Skeletal muscle cell (primary cell): ENCODE measurements at regions not wholly inside any gene's neighbourhood (a gene's known extent, or its start where the extent isn't known, plus 50 kb on each side); places are given as distances from the start of the nearest gene placed in this dataset.

Experiments used
- DNase-seq: peaks from one replicate; pipeline ENCODE4 v3.0.0-alpha.2; 2010; ENCODE audit warnings: low read depth
- H3K4me3 ChIP-seq: 2 replicates; pipeline ENCODE4 v1.5.1; 2011; ENCODE audit warnings: low read depth, mild to moderate bottlenecking, control low read depth, low read length, moderate library complexity

GRCh38 chr11:25991476-25991875 is 340.5 kb upstream of the ANO3 start:
- H3K4me3 ChIP-seq, result no peak overlapping the region

GRCh38 chr11:25992294-25992693 is 339.6 kb upstream of the ANO3 start:
- H3K4me3 ChIP-seq, result no peak overlapping the region
- DNase-seq, result no peak

More at GRCh38 chr11:25991476-25991875, 340.5 kb upstream of the ANO3 start:
- DNase-seq, result no peak

GRCh38 chr11:25993016-25993415 is 338.9 kb upstream of the ANO3 start:
- H3K4me3 ChIP-seq, result no peak overlapping the region
- DNase-seq, result no peak

GRCh38 chr11:26011474-26011873 is 320.5 kb upstream of the ANO3 start:
- no peak overlapping the region for H3K4me3 ChIP-seq
- no peak for DNase-seq

DNA sequence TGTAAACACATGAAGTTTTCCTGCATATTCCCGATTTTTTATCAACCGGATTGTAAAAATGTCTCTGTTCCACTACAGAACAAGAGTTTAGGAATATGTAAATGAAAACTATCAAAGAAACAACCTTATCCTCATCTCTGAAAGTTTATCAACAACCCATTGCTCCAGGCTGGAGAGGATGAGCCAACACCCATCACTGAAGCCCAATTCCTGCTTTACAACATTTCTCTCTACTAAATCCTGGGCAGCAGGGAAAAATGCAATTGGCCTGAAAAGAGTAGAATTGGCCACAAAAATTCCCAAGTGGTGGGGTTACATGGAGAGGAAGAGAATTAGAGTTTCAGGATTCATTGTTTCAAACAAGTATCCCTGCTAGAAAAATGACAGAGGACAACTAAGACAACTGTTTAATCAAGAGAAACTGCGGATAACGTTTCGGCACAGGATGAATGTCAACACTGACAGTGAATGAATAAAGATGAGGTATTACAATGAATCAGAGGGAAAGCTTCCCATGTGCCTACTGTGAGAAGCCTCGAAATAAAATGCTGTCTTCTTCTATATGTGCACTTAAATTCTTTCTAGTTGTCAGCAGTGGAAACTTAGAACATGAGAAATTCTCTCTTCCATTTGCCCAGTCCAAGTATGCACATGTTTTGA is 317.3 kb upstream of the ANO3 start:
- no peak for DNase-seq
- no peak overlapping the region for H3K4me3 ChIP-seq

DNA sequence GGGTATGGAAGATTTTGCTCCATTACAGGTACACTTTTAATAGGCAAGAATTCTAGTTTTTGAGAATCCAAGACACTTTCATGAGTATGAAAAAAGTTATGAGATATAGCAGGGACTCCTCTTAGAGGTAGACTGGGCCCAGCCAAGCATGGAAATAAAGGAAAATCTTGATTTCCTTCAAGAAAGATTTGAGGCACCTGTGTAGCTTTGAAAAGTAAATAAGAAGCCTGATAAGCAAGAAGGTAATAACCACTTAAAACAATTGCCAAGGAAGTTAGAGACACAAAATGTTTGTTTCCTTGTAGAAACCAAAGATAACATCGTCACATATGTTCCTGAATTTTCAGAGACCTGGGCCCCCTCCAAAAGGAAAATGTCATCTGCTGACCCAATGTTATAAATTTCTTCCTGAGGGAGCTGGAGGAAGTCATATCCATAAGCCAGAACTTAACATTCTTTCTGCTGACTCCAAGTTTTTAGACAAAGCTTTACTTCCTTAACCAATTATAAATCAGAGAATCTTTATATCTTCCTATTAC is 314.5 kb upstream of the ANO3 start:
- no peak overlapping the region for H3K4me3 ChIP-seq
- no peak for DNase-seq

- no peak for DNase-seq
- no peak overlapping the region for H3K4me3 ChIP-seq
Observed at GRCh38 chr11:26017903-26018302, 314.0 kb upstream of the ANO3 start.

DNA sequence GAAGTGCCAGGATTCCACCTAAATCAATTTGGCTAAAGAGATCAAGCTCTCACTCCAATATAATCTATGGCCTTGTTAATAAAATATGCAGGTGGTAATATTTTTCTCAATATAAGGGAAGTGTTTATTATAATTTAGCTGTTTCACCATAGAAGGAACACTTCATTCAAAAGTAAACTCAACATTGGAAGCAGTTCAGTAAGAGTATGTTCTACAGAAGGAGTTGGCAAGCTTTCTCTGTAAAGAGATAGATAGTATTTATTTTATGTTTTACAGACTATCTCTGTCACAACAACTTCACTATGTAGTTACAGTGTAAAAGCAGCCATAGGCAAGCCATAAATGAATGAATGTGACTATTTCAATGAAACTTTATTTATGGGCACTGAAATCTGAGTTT is 313.6 kb upstream of the ANO3 start:
- H3K4me3 ChIP-seq, result no peak overlapping the region
- DNase-seq, result no peak

DNA sequence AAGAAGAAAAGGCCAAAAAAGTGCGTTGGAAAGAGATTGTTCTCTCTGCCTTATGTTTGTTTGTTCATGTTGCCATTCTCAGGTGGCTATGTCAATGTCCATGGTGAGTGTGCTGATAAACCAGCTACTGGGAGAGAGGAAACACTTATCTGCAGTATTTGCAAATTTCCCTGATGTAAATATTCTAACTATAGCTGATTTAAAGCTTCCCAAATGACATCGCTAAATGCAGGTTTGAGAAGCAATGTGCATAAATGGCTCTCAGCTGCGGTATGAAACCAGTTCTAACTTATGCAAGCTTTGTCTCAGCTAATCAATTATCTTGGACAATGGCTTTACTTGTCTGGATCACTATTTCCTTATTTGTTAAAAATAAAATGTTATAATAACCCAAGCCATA is 312.5 kb upstream of the ANO3 start:
- DNase-seq, result no peak

DNA sequence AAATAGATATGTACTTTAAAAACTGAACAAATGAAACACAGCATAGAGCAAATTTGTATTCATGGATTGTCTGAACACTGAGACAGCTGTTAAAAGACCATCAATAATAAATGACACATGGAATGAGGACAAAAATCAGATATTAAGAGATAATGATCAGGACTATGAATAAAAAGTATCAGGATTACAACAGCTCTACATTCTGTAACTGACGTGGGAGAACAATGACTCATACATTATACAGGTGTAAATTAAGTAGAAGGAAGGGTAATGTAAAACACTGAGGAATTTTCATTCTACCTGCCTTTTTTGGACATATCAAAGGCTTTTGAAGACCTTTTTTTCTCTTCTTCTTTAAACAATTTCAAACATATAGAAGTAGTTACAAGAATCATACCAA is 310.9 kb upstream of the ANO3 start:
- H3K4me3 ChIP-seq, result no peak overlapping the region
- no peak for DNase-seq

More for the DNA sequence above, 312.5 kb upstream of the ANO3 start:
- H3K4me3 ChIP-seq, result no peak overlapping the region

DNA sequence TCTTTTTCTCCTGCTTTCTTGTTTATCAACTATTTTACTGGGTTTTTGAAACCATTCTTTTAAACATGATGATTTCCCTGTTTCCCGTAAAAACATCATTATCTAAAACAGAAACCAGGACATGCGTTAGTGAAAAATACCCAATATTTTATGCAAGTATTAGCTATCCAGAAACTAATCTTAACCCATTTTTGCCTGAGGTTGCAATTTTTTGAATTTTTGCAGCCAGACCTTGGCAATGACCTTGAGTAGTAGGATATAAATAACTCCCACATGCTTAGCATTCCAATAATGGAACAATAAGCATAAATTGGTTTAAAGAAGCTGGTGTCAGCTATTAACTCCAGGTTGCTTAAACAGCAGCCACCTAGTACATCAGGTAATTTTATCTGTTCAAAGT is 308.9 kb upstream of the ANO3 start:
- no peak overlapping the region for H3K4me3 ChIP-seq
- DNase-seq, result no peak

- no peak overlapping the region for H3K4me3 ChIP-seq
- peak; percentile 1 for DNase-seq
Observed at GRCh38 chr11:26025676-26026075, 306.3 kb upstream of the ANO3 start.

- no peak overlapping the region for H3K4me3 ChIP-seq
- DNase-seq, result no peak
Observed at GRCh38 chr11:26026078-26026477, 305.9 kb upstream of the ANO3 start.

DNA sequence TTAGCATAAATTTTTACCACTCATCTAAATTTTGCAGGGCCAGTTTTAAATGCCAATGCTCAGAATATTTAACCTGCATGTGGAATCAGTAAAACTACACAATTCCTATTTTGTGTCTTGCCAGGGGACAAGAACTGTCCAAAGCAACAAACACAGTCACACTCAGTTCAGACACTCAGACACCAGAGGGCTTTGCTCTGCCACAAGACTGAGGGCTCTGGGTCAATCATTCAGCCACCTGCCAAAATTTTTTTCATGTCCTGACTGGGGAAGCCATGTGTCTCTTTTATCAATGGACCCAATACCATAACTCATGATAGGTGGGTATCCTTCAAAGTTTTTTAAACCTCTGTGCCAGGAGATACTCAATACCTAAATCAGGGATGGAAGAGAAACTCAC is 304.0 kb upstream of the ANO3 start:
- DNase-seq, result no peak
- no peak overlapping the region for H3K4me3 ChIP-seq

DNA sequence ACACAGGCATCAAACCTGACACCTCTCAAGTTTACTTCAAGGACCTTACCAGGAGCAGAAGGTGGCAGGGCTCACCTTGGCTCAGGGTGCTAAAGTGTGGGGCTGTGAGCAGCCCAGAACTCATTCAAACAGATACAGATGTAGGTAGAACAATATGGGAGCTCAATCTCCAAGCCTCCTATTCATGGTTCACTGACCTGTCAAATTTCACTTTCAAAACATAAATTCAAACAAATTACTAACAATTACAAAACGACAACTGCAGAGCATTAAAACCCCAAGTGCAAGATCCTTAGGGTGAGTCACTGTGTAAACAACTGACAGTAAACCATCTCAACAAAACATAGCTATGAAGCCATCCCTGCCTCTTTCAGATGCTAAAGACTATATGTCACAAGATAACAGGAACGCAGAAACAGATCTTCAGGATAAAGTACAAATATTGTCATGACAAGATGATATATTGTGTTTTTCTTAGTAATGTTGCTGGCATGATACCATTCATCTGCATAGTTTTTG is 303.5 kb upstream of the ANO3 start:
- DNase-seq, result peak; percentile 39
- H3K4me3 ChIP-seq, result no peak overlapping the region

GRCh38 chr11:26030399-26030798 is 301.5 kb upstream of the ANO3 start:
- no peak overlapping the region for H3K4me3 ChIP-seq
- DNase-seq, result no peak

DNA sequence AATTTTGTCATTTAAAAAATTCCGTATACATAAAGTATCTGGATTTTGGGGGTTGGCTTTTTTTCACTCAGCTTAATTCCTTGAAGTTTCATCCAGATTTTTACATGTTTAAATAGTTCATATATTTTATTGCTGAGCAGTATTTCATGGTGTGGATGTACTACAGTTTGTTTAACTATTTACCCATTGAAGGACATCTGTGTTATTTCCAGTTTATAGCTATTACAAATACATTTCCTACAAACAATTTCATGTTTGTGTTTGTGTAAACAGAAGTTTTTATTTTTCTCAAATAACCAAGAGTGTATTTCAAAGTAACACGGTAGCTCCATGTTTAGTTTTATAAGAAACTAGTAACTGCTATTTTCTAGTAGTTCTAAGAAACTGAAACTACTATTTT is 299.7 kb upstream of the ANO3 start:
- H3K4me3 ChIP-seq, result no peak overlapping the region
- no peak for DNase-seq

GRCh38 chr11:26035696-26036095 is 296.2 kb upstream of the ANO3 start:
- no peak for DNase-seq
- no peak overlapping the region for H3K4me3 ChIP-seq

GRCh38 chr11:26037716-26038115 is 294.2 kb upstream of the ANO3 start:
- no peak overlapping the region for H3K4me3 ChIP-seq
- DNase-seq, result no peak

- H3K4me3 ChIP-seq, result no peak overlapping the region
- DNase-seq, result no peak
Observed at GRCh38 chr11:26040339-26040738, 291.6 kb upstream of the ANO3 start.

DNA sequence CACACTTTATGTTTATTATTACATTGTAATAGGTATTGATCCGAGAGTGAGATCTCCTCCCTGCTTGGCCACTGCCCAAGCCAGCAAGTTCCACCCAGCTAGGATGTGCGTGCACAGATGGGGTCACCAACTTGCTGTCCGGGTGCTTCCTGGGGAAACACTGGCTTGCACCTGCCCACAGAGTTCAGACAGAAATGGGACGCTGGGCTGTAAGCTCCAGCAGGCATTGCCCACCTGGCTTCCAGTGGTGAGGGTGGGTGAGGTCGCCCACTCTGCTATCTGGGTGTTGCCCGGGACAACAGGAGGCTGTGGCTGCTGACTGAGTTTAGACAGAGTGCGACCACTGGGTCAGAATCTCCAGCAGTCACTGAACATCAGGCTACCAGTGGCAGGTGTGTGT is 289.8 kb upstream of the ANO3 start:
- H3K4me3 ChIP-seq, result no peak overlapping the region
- no peak for DNase-seq
